GM12892 (cell line): ENCODE measurements at regions not wholly inside any gene's neighbourhood (a gene's known extent, or its start where the extent isn't known, plus 50 kb on each side); places are given as distances from the start of the nearest gene placed in this dataset.

Source experiments
- POLR2A ChIP-seq: IDR thresholded peaks from 2 replicates; pipeline ENCODE4 v1.6.1; 2011; ENCODE audit warnings: low read depth, low read length, control low read depth
- TAF1 ChIP-seq: IDR thresholded peaks from 2 replicates; pipeline ENCODE4 v1.6.1; 2011; ENCODE audit warnings: low read depth, mild to moderate bottlenecking, control low read depth, low read length, borderline replicate concordance

DNA sequence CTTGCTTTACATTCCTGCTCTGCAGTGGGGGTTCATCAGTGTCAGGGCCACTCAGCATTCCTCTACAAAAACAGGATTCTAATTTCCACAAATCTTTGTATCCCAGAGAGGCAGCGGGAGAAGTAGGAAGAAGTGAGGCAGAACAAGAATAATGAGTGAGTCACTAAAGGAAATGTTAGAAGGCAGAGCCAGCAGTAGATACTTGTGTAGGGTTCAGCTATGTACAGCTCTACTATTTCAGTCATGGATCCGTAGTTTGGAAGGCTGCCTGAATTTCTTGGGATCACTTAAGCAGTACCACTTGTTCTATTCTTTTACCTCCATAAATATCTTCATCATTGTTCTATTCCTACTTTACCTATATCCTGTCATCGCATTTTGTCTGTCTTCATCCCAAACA lies 246.3 kb upstream of the TLE4 start:
- no peak for TF ChIP-seq POLR2A
- TF ChIP-seq TAF1 = no peak
